Hepatocyte (in vitro differentiated cells): ENCODE measurements at regions not wholly inside any gene's neighbourhood (a gene's known extent, or its start where the extent isn't known, plus 50 kb on each side); places are given as distances from the start of the nearest gene placed in this dataset.

Experiments
- EZH2 ChIP-seq: fragments of 200-600 bp; sonication (generic); IDR thresholded peaks from 2 replicates; pipeline ENCODE4 v1.6.1; 2016; ENCODE audit warnings: antibody characterized with exemption, mild to moderate bottlenecking, borderline replicate concordance
- EZH2phosphoT487 ChIP-seq: fragments of 200-600 bp; sonication (generic); IDR thresholded peaks from one replicate; pipeline ENCODE4 v1.6.1; 2018; ENCODE audit warnings: antibody characterized with exemption, mild to moderate bottlenecking, low read depth, moderate library complexity; ENCODE audit not compliant: unreplicated experiment, severe bottlenecking
- TF ChIP-seq, protein P1 (sequence below): fragments of 200-600 bp; sonication (generic); IDR thresholded peaks from 2 replicates; pipeline ENCODE4 v1.5.1; 2016; ENCODE audit warnings: antibody characterized with exemption, mild to moderate bottlenecking; ENCODE audit not compliant: poor library complexity

DNA sequence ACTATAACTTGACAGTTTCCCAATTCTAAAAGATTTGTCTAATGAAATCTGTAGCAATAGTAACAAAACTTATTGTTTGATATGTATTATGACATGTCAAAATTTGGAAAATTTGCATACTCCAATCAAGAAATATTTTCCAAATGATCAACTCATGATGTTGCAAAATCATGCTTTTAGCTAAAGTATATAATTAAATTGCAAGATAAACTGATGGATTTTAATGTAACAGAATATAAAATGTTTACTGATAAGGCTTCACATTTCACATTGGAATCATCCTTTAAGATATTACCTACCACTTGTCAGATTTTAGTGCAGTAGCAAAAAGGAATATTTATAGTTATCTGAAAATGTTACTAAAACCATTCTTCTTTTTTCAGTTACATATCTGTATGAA lies 421.9 kb upstream of the SEMA3D start:
- TF ChIP-seq, protein P1, sequence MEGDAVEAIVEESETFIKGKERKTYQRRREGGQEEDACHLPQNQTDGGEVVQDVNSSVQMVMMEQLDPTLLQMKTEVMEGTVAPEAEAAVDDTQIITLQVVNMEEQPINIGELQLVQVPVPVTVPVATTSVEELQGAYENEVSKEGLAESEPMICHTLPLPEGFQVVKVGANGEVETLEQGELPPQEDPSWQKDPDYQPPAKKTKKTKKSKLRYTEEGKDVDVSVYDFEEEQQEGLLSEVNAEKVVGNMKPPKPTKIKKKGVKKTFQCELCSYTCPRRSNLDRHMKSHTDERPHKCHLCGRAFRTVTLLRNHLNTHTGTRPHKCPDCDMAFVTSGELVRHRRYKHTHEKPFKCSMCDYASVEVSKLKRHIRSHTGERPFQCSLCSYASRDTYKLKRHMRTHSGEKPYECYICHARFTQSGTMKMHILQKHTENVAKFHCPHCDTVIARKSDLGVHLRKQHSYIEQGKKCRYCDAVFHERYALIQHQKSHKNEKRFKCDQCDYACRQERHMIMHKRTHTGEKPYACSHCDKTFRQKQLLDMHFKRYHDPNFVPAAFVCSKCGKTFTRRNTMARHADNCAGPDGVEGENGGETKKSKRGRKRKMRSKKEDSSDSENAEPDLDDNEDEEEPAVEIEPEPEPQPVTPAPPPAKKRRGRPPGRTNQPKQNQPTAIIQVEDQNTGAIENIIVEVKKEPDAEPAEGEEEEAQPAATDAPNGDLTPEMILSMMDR = no peak
- no peak for TF ChIP-seq EZH2
- TF ChIP-seq EZH2phosphoT487 = no peak
